DMS79 treated with DMSO at 0.1 percent for 48 hours (cell line): ENCODE measurements at regions not wholly inside any gene's neighbourhood (a gene's known extent, or its start where the extent isn't known, plus 50 kb on each side); places are given as distances from the start of the nearest gene placed in this dataset.

Experiments used
- DNase-seq: peaks from one replicate; lab custom pipeline; 2025; lab: John Stamatoyannopoulos, UW

DNA sequence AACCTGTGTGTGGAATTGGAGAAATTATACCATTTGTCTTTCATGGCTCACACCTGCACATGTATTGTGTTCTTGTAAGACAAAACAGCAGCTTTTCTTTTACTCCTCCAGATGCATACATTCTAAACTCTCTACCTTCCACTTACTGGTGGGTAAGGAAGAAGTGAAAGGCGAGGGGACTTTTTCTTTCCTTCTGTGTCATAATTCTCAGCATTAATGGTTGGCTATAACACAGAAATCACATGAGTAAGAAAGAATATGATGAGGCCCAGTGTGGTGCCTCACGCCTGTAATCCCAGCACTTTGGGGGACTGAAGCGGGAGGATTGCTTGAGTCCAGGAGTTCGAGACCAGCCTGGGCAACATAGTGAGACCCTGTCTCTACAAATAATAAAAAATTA lies 57.8 kb upstream of the SHANK2 start:
- DNase-seq = no peak

DNA sequence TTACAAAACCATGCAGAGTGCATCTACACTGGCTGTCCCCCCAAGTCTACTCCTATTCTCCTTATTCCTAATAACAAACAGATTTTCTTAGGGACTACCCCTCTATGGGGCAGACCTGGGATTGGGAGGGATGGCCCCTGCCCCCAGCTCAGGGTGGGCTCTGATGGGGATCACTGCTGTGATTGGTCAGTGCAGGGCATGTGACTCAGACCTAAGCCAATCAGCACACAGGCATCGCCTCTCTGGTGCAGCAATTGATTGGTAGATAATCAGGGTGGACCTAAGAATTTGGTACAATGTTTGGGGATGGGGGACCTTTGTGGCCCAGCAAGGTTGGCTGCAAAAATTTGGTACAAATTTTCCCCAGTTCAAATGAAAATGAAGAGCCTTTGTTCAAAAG lies 57.2 kb upstream of the SHANK2 start:
- no peak for DNase-seq

- no peak for DNase-seq
These were observed 56.8 kb upstream of the SHANK2 start for GRCh38 chr11:71309181-71309580.

- DNase-seq = no peak
These were observed 55.7 kb upstream of the SHANK2 start for GRCh38 chr11:71307811-71308645.

DNA sequence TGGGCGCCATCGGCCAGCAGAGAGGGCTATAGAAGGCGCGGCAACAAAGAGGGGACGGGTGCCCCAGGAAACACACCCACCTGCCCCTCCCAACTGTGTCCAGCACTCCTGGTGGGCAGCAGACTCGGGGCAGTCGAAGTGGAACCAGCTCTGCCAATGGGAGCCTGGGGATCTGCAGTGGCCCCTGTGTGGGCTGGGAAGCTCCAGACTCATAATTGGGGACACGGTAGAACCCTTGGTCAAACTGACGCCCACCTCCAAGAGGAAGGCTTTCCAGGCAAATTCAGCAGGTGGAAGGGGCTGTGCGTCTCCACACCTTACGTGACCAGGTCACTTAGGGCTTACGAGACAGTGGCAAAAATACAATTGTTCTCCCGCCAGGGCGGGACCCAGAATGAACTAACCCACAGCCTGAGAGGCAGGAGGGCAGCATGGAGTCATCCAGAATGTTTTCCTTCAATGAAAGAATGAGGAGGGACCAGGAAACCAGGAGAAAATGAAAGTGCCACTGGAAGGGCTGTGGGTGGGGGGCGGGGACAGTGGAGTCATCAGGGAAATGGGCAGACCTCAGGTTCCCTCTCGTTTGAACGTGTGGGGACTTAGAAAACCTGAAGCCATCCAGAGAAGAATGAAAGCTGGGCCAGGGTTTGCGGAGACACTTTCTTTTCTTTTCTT lies 53.2 kb upstream of the SHANK2 start:
- DNase-seq = no peak

DNA sequence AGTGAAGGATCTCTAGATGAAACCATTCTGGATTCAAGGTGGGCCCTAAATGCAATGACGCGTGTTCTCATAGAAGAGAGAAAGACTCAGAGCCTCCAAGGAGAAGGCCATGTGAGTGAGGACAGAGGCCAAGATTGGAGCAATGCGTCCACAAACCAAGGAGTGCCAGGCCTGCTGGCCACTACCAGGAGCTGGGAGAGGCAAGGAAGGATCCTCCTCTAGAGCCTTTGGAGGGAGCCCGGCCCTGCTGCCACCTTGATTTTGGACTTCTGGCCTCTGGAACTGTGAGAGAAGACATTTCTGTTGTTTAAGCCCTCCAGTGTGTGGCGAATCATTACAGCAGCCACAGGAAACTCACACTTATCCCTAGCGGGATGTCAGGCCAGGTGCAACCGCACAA lies 52.7 kb upstream of the SHANK2 start:
- no peak for DNase-seq

- no peak for DNase-seq
These were observed 52.1 kb upstream of the SHANK2 start for GRCh38 chr11:71304491-71304890.

- no peak for DNase-seq
These were observed 51.7 kb upstream of the SHANK2 start for GRCh38 chr11:71304045-71304444.

- no peak for DNase-seq
These were observed 50.5 kb upstream of the SHANK2 start for GRCh38 chr11:71302911-71303310.

GRCh38 chr11:71302534-71302909 lies 50.1 kb upstream of the SHANK2 start:
- DNase-seq = no peak
